Dermis microvascular lymphatic vessel endothelial cell (primary cell): ENCODE measurements at regions not wholly inside any gene's neighbourhood (a gene's known extent, or its start where the extent isn't known, plus 50 kb on each side); places are given as distances from the start of the nearest gene placed in this dataset.

Experiments
- DNase-seq, 2 donors: peaks; one replicate each; pipeline versions ENCODE4 v3.0.0 to v3.0.0-alpha.2; 2010; ENCODE audit warnings: low read depth in 2 of 2

- DNase-seq = no peak
Measured at GRCh38 chr6:169082817-169083507, 170.7 kb downstream of the THBS2 start.

GRCh38 chr6:169082093-169082492, 171.6 kb downstream of the THBS2 start:
- DNase-seq = no peak

- DNase-seq = no peak
Measured at GRCh38 chr6:169081248-169081647, 172.4 kb downstream of the THBS2 start.

- DNase-seq = no peak
Measured at GRCh38 chr6:169079650-169080049, 174.0 kb downstream of the THBS2 start.

- no peak for DNase-seq
Measured at GRCh38 chr6:169078399-169079145, 175.1 kb downstream of the THBS2 start.

GRCh38 chr6:169075915-169076654, 177.6 kb downstream of the THBS2 start:
- no peak for DNase-seq

GRCh38 chr6:169075211-169075914, 178.3 kb downstream of the THBS2 start:
- DNase-seq = peak in 1 of 2 donors; percentile 1

GRCh38 chr6:169074526-169074925, 179.1 kb downstream of the THBS2 start:
- no peak for DNase-seq

GRCh38 chr6:169073311-169073710, 180.3 kb downstream of the THBS2 start:
- no peak for DNase-seq

GRCh38 chr6:169072127-169073042, 181.3 kb downstream of the THBS2 start:
- DNase-seq = no peak

- no peak for DNase-seq
Measured at GRCh38 chr6:169071394-169071793, 182.3 kb downstream of the THBS2 start.

GRCh38 chr6:169070506-169071176, 183.0 kb downstream of the THBS2 start:
- no peak for DNase-seq

- DNase-seq = no peak
Measured at GRCh38 chr6:169069356-169069755, 184.3 kb downstream of the THBS2 start.

- no peak for DNase-seq
Measured at GRCh38 chr6:169064194-169064593, 189.5 kb downstream of the THBS2 start.

GRCh38 chr6:169062272-169062671, 191.4 kb downstream of the THBS2 start:
- no peak for DNase-seq

- DNase-seq = no peak
Measured at GRCh38 chr6:169058634-169059033, 195.0 kb downstream of the THBS2 start.

- no peak for DNase-seq
Measured at GRCh38 chr6:169052462-169052861, 201.2 kb downstream of the THBS2 start.

- no peak for DNase-seq
Measured at GRCh38 chr6:169051371-169051770, 202.3 kb downstream of the THBS2 start.

- no peak for DNase-seq
Measured at GRCh38 chr6:169048865-169049205, 204.8 kb downstream of the THBS2 start.

- DNase-seq = no peak
Measured at GRCh38 chr6:169048185-169048864, 205.3 kb downstream of the THBS2 start.
